Prostate gland (tissue), 2 donors: ENCODE measurements at regions not wholly inside any gene's neighbourhood (a gene's known extent, or its start where the extent isn't known, plus 50 kb on each side); places are given as distances from the start of the nearest gene placed in this dataset.
A peak's percentile ranks its signal among the peaks of the same experiment; 100 is the strongest.

ENCODE experiments used
- DNase-seq: peaks from one replicate; pipeline ENCODE4 v3.0.0-alpha.2; 2019; ENCODE audit warnings: low spot score
- H3K27ac ChIP-seq, 2 donors: fragments of 200-600 bp; sonication (generic); 2 replicates each; pipeline ENCODE4 v1.5.1; 2017 to 2019
- H3K27me3 ChIP-seq: fragments of 200-600 bp; sonication (generic); replicated peaks from 2 replicates; pipeline ENCODE4 v1.5.1; 2019; ENCODE audit not compliant: insufficient read depth
- H3K36me3 ChIP-seq, 2 donors: fragments of 200-600 bp; sonication (generic); 1 replicate in 1 of 2; 2 replicates in 1 of 2; pipeline versions ENCODE4 v1.5.1 to v1.8.1; 2017 to 2019
- H3K4me1 ChIP-seq: fragments of 200-600 bp; sonication (generic); replicated peaks from 2 replicates; pipeline ENCODE4 v1.5.1; 2019
- H3K4me3 ChIP-seq, 2 donors: fragments of 200-600 bp; sonication (generic); 2 replicates each; pipeline ENCODE4 v1.5.1; 2017 to 2019
- H3K9me3 ChIP-seq: fragments of 200-600 bp; sonication (generic); 2 replicates; pipeline ENCODE4 v1.5.1; 2017
- POLR2A ChIP-seq: fragments of 450-650 bp; IDR thresholded peaks from one replicate; pipeline ENCODE4 v1.6.1; 2016; ENCODE audit warnings: antibody characterized with exemption, mild to moderate bottlenecking
- POLR2AphosphoS5 ChIP-seq: sonication (generic); formaldehyde crosslinking; IDR thresholded peaks from one replicate; pipeline ENCODE4 v1.6.1; 2017; ENCODE audit warnings: antibody characterized with exemption
- WGBS: methylation state at CpG from one replicate; pipeline ENCODE4 v1.1.5; 2018; 5-methylcytosine and 5-hydroxymethylcytosine counted together
- intact Hi-C: fragments of 100-400 bp; cut with DNase I; formaldehyde crosslinking; loops from one replicate; pipeline ENCODE4 v1.14.2; 2022
- TF ChIP-seq, protein P1 (sequence below), 4 experiments: fragments of 200-600 bp in 2 of 4; fragments of 450-650 bp in 2 of 4; sonication (generic) in 2 of 4; IDR thresholded peaks; 1 replicate in 3 of 4; 2 replicates in 1 of 4; pipeline ENCODE4 v1.5.1; 2016 to 2019; ENCODE audit warnings: antibody characterized with exemption in 4 of 4, mild to moderate bottlenecking in 2 of 4, moderate library complexity in 2 of 4

- Histone ChIP-seq H3K9me3 (no peaks in the 10 kb centered on the region), H3K27me3 (no peaks in the 10 kb centered on the region), H3K36me3 (no peaks in the 10 kb centered on the region), H3K4me1 (peaks cover 9% of the 10 kb centered on the region), H3K4me3 (peak overlapping the region; percentile 51 to 53), H3K27ac (peak overlapping the region; percentile 91 to 93)
- intact Hi-C loops: loop anchor here (2.0 kb wide), 1 partner anchor 42 kb away; no protein-coding TSS in a partner anchor
- TF ChIP-seq POLR2AphosphoS5 (no peak), POLR2A (peak; percentile 45)
- TF ChIP-seq, protein P1, sequence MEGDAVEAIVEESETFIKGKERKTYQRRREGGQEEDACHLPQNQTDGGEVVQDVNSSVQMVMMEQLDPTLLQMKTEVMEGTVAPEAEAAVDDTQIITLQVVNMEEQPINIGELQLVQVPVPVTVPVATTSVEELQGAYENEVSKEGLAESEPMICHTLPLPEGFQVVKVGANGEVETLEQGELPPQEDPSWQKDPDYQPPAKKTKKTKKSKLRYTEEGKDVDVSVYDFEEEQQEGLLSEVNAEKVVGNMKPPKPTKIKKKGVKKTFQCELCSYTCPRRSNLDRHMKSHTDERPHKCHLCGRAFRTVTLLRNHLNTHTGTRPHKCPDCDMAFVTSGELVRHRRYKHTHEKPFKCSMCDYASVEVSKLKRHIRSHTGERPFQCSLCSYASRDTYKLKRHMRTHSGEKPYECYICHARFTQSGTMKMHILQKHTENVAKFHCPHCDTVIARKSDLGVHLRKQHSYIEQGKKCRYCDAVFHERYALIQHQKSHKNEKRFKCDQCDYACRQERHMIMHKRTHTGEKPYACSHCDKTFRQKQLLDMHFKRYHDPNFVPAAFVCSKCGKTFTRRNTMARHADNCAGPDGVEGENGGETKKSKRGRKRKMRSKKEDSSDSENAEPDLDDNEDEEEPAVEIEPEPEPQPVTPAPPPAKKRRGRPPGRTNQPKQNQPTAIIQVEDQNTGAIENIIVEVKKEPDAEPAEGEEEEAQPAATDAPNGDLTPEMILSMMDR (IDR thresholded peaks at IDR 0.05): peak in 1 of 4 experiments; percentile 10
- peak; percentile 82 for DNase-seq
- 3% methylated on average over 30 of the region's 88 CpGs for WGBS
Observed at GRCh38 chr9:121598965-121599871, 52.2 kb upstream of the DAB2IP start.

DNA sequence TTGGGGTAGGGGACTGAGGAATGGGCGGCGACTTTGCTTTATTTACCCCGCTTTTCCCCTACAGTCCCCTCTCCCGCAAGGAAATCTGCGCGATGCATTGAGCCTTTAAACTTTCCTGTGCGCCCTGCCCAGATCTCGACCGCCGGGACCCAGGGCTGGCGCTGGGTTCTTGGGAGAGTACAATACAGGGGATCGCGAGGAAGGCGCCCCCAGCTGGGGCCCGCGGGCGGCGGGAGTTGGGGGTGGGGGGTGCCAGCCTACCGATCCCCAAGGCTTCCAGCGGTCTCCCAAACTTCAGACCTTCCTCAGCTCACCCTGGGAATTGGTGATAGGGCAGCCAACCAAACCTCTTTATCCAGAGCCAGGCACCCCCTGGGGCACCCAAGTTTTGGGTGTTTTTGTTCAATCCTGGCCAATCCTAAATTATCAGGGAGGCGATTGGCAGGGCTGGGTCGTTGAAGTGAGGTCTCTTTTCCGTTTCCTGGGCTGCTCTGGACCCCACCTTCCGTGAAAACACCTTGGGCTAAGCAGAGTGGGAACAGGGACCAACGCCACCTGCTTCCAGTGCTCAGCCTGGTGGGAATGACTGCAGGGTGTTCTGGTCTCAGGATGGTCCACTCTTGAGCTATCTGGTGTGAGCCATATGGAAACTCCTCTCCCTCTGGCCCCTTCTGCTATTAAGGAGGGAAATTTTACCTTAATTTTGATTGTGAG, 51.4 kb upstream of the DAB2IP start:
- H3K4me1 ChIP-seq: peaks cover 9% of the 10 kb centered on the region
- peak overlapping the region; percentile 51 to 53 for H3K4me3 ChIP-seq
- no peaks in the 10 kb centered on the region for H3K36me3 ChIP-seq
- TF ChIP-seq, protein P1 (IDR thresholded peaks at IDR 0.05): no peak
- TF ChIP-seq POLR2A (no peak), POLR2AphosphoS5 (no peak)
- 10% methylated on average over 24 of the region's 25 CpGs for WGBS
- peak; percentile 15 for DNase-seq
- intact Hi-C loops: loop anchor here (2.0 kb wide), 1 partner anchor 43 kb away; no protein-coding TSS in a partner anchor
- peak overlapping the region; percentile 91 to 93 for H3K27ac ChIP-seq
- H3K9me3 ChIP-seq: no peaks in the 10 kb centered on the region
- no peaks in the 10 kb centered on the region for H3K27me3 ChIP-seq

DNA sequence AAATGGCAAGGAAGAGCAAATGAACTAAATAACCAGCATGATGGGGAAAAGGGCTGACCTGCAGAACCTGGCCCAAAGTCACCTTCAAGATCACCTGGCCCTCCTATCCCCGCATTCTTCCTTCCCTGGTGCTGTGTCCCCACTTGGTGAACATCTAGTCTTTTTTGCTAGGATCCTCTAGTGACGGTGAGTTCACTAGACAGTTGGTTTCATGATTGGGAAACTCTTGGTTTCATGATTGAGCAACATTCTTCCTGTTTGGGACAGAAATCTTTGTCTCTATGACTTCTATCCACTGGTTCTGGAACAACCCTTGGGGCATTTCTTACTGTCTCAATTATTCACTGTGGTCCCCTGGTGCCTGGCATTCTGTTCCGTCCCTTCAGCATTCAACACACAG, 50.2 kb upstream of the DAB2IP start:
- no peaks in the 10 kb centered on the region for H3K36me3 ChIP-seq

More for the DNA sequence above, 50.2 kb upstream of the DAB2IP start:
- TF ChIP-seq POLR2A (no peak), POLR2AphosphoS5 (no peak)
- TF ChIP-seq, protein P1 (IDR thresholded peaks at IDR 0.05): no peak
- H3K27ac ChIP-seq: no peak overlapping the region
- DNase-seq: no peak
- peaks cover 9% of the 10 kb centered on the region for H3K4me1 ChIP-seq
- no peak overlapping the region for H3K4me3 ChIP-seq
- no peaks in the 10 kb centered on the region for H3K9me3 ChIP-seq
- intact Hi-C loops: no loop called here
- WGBS: 81% methylated on average over 3 of the region's 3 CpGs
- H3K27me3 ChIP-seq: no peaks in the 10 kb centered on the region
